Trophoblast cell (in vitro differentiated cells and primary cell): ENCODE measurements at regions not wholly inside any gene's neighbourhood (a gene's known extent, or its start where the extent isn't known, plus 50 kb on each side); places are given as distances from the start of the nearest gene placed in this dataset.

Source experiments
- DNase-seq, 2 donors: peaks; one replicate each; pipeline ENCODE4 v3.0.0-alpha.2; 2016
- H2AFZ ChIP-seq: 2 replicates; pipeline ENCODE4 v1.6.1; 2013; ENCODE audit warnings: low read length, moderate library complexity, mild to moderate bottlenecking; ENCODE audit not compliant: insufficient read depth, poor library complexity
- H2AK5ac ChIP-seq: 2 replicates; pipeline ENCODE4 v1.6.1; 2013; ENCODE audit warnings: mild to moderate bottlenecking, low read length
- H2BK120ac ChIP-seq: 2 replicates; pipeline ENCODE4 v1.6.1; 2013; ENCODE audit warnings: low read length, mild to moderate bottlenecking, moderate library complexity; ENCODE audit not compliant: insufficient read depth, poor library complexity
- H2BK12ac ChIP-seq: 2 replicates; pipeline ENCODE4 v1.6.1; 2013; ENCODE audit warnings: mild to moderate bottlenecking, low read length, moderate library complexity
- H2BK5ac ChIP-seq: 2 replicates; pipeline ENCODE4 v1.6.1; 2013; ENCODE audit warnings: low read length, low read depth, moderate library complexity, mild to moderate bottlenecking; ENCODE audit not compliant: poor library complexity
- H3K14ac ChIP-seq: 2 replicates; pipeline ENCODE4 v1.6.1; 2013; ENCODE audit warnings: mild to moderate bottlenecking, low read length
- H3K18ac ChIP-seq: 2 replicates; pipeline ENCODE4 v1.6.1; 2013; ENCODE audit warnings: mild to moderate bottlenecking, low read length
- H3K23ac ChIP-seq: 2 replicates; pipeline ENCODE4 v1.6.1; 2013; ENCODE audit warnings: low read length
- H3K27ac ChIP-seq: 2 replicates; pipeline ENCODE4 v1.5.1; 2013; ENCODE audit warnings: low read depth, mild to moderate bottlenecking, inconsistent platforms, low read length, moderate library complexity
- H3K27me3 ChIP-seq: 2 replicates; pipeline ENCODE4 v1.6.1; 2013; ENCODE audit warnings: inconsistent platforms, mild to moderate bottlenecking, low read length, moderate library complexity; ENCODE audit not compliant: insufficient read depth
- H3K36me3 ChIP-seq, 2 experiments: 1 replicate in 1 of 2; 2 replicates in 1 of 2; pipeline ENCODE4 v1.6.1; 2013; ENCODE audit warnings: low read length in 2 of 2, mild to moderate bottlenecking in 2 of 2, moderate library complexity in 1 of 2; ENCODE audit not compliant: insufficient read depth in 2 of 2, control insufficient read depth in 1 of 2
- H3K4ac ChIP-seq: 2 replicates; pipeline ENCODE4 v1.6.1; 2013; ENCODE audit warnings: low read depth, mild to moderate bottlenecking, low read length, moderate library complexity
- H3K4me1 ChIP-seq, 2 experiments: 1 replicate in 1 of 2; 2 replicates in 1 of 2; pipeline ENCODE4 v1.6.1; 2013; ENCODE audit warnings: low read length in 2 of 2, mild to moderate bottlenecking in 2 of 2, moderate library complexity in 1 of 2; ENCODE audit not compliant: insufficient read depth in 2 of 2, control insufficient read depth in 1 of 2
- H3K4me2 ChIP-seq: 2 replicates; pipeline ENCODE4 v1.6.1; 2013; ENCODE audit warnings: inconsistent platforms, mild to moderate bottlenecking, low read length, moderate library complexity
- H3K4me3 ChIP-seq: 2 replicates; pipeline ENCODE4 v1.5.1; 2013; ENCODE audit warnings: mild to moderate bottlenecking, low read depth, low read length, inconsistent platforms
- H3K79me1 ChIP-seq: one replicate; pipeline ENCODE4 v1.6.1; 2013; ENCODE audit warnings: low read length
- H3K79me2 ChIP-seq: 2 replicates; pipeline ENCODE4 v1.6.1; 2013; ENCODE audit warnings: low read length, mild to moderate bottlenecking; ENCODE audit not compliant: control insufficient read depth, insufficient read depth, poor library complexity
- H3K9ac ChIP-seq: 2 replicates; pipeline ENCODE4 v1.6.1; 2013; ENCODE audit warnings: mild to moderate bottlenecking, low read length
- H3K9me3 ChIP-seq: 2 replicates; pipeline ENCODE4 v1.6.1; 2013; ENCODE audit warnings: low read depth, mild to moderate bottlenecking, control low read depth, inconsistent platforms, low read length; ENCODE audit not compliant: insufficient read depth
- H4K12ac ChIP-seq: 2 replicates; pipeline ENCODE4 v1.6.1; 2013; ENCODE audit warnings: low read depth, mild to moderate bottlenecking, low read length, moderate library complexity
- H4K8ac ChIP-seq: 2 replicates; pipeline ENCODE4 v1.6.1; 2013; ENCODE audit warnings: low read depth, mild to moderate bottlenecking, low read length, moderate library complexity
- H4K91ac ChIP-seq: one replicate; pipeline ENCODE4 v1.6.1; 2013; ENCODE audit warnings: low read depth, mild to moderate bottlenecking, low read length, moderate library complexity
- WGBS: extraction: QIAGEN DNeasy Blood & Tissue Kit; methylation state at CpG from one replicate; pipeline ENCODE4 v1.1.7; 2013; ENCODE audit warnings: missing lambda C conversion rate; ENCODE audit not compliant: insufficient read length, insufficient coverage; ENCODE audit errors: extremely low coverage; 5-methylcytosine and 5-hydroxymethylcytosine counted together

GRCh38 chr2:33873076-33873605 lies 274.0 kb upstream of the FAM98A start:
- no peak overlapping the region for H2AK5ac ChIP-seq
- no peak overlapping the region for H3K4ac ChIP-seq
- H3K18ac ChIP-seq, result no peak overlapping the region
- H3K79me2 ChIP-seq, result no peaks in the 10 kb centered on the region
- no peak overlapping the region for H2BK5ac ChIP-seq
- H3K27ac ChIP-seq, result no peak overlapping the region
- no peaks in the 10 kb centered on the region for H3K27me3 ChIP-seq
- H4K8ac ChIP-seq, result no peak overlapping the region
- H2BK12ac ChIP-seq, result no peak overlapping the region
- no peak overlapping the region for H3K4me2 ChIP-seq
- H3K4me3 ChIP-seq, result no peak overlapping the region
- H3K36me3 ChIP-seq, result no peaks in the 10 kb centered on the region
- no peak overlapping the region for H3K9ac ChIP-seq
- no peak overlapping the region for H3K14ac ChIP-seq
- H2BK120ac ChIP-seq, result no peak overlapping the region
- H2AFZ ChIP-seq, result no peak overlapping the region
- no peaks in the 10 kb centered on the region for H3K4me1 ChIP-seq
- H4K12ac ChIP-seq, result no peak overlapping the region
- peaks cover 2% of the 10 kb centered on the region for H3K9me3 ChIP-seq
- no CpG with 5 or more reads among the region's 1 CpG for WGBS
- DNase-seq, result no peak
- H3K79me1 ChIP-seq, result no peaks in the 10 kb centered on the region
- no peak overlapping the region for H4K91ac ChIP-seq
- H3K23ac ChIP-seq, result no peak overlapping the region

- Histone ChIP-seq H2BK12ac (no peak overlapping the region), H2AK5ac (no peak overlapping the region), H3K9me3 (no peaks in the 10 kb centered on the region), H3K36me3 (no peaks in the 10 kb centered on the region), H4K91ac (no peak overlapping the region), H3K27ac (no peak overlapping the region), H3K23ac (no peak overlapping the region), H2BK120ac (no peak overlapping the region), H2BK5ac (no peak overlapping the region), H3K4me1 (no peaks in the 10 kb centered on the region), H2AFZ (no peak overlapping the region), H3K9ac (no peak overlapping the region), H3K79me2 (no peaks in the 10 kb centered on the region), H3K4ac (no peak overlapping the region), H3K18ac (no peak overlapping the region), H3K4me2 (no peak overlapping the region), H4K8ac (no peak overlapping the region), H3K27me3 (no peaks in the 10 kb centered on the region), H3K4me3 (no peak overlapping the region), H3K79me1 (no peaks in the 10 kb centered on the region), H4K12ac (no peak overlapping the region), H3K14ac (no peak overlapping the region)
- DNase-seq, result no peak
- no CpG with 5 or more reads among the region's 11 CpGs for WGBS
Observed at GRCh38 chr2:33859811-33860461, 260.8 kb upstream of the FAM98A start.

- no peaks in the 10 kb centered on the region for H3K79me2 ChIP-seq
- no peaks in the 10 kb centered on the region for H3K36me3 ChIP-seq
- no peak overlapping the region for H2BK5ac ChIP-seq
- no peak overlapping the region for H3K4me2 ChIP-seq
- H3K14ac ChIP-seq, result no peak overlapping the region
- no peaks in the 10 kb centered on the region for H3K9me3 ChIP-seq
- no peak overlapping the region for H3K4me3 ChIP-seq
- H3K4me1 ChIP-seq, result no peaks in the 10 kb centered on the region
- no peak overlapping the region for H3K23ac ChIP-seq
- H2BK12ac ChIP-seq, result no peak overlapping the region
- no peak overlapping the region for H2AFZ ChIP-seq
- H4K8ac ChIP-seq, result no peak overlapping the region
- WGBS, result no CpG with 5 or more reads among the region's 6 CpGs
- H4K12ac ChIP-seq, result no peak overlapping the region
- no peaks in the 10 kb centered on the region for H3K79me1 ChIP-seq
- no peaks in the 10 kb centered on the region for H3K27me3 ChIP-seq
- H4K91ac ChIP-seq, result no peak overlapping the region
- H3K18ac ChIP-seq, result no peak overlapping the region
- no peak for DNase-seq
- no peak overlapping the region for H3K4ac ChIP-seq
- H2AK5ac ChIP-seq, result no peak overlapping the region
- no peak overlapping the region for H2BK120ac ChIP-seq
- H3K9ac ChIP-seq, result no peak overlapping the region
- no peak overlapping the region for H3K27ac ChIP-seq
Observed at GRCh38 chr2:33859176-33859575, 260.1 kb upstream of the FAM98A start.

GRCh38 chr2:33848486-33848885 lies 249.4 kb upstream of the FAM98A start:
- no peak overlapping the region for H3K9ac ChIP-seq
- no peaks in the 10 kb centered on the region for H3K79me1 ChIP-seq
- H2AFZ ChIP-seq, result no peak overlapping the region
- peak; percentile 7 to 62 for DNase-seq
- H2BK5ac ChIP-seq, result no peak overlapping the region
- H4K12ac ChIP-seq, result no peak overlapping the region
- no peaks in the 10 kb centered on the region for H3K27me3 ChIP-seq
- no peak overlapping the region for H3K27ac ChIP-seq
- H3K79me2 ChIP-seq, result no peaks in the 10 kb centered on the region
- H3K4me3 ChIP-seq, result no peak overlapping the region
- no peak overlapping the region for H3K14ac ChIP-seq
- H3K9me3 ChIP-seq, result peaks cover 5% of the 10 kb centered on the region
- H3K23ac ChIP-seq, result no peak overlapping the region
- H4K8ac ChIP-seq, result no peak overlapping the region
- H3K4me2 ChIP-seq, result no peak overlapping the region
- no peak overlapping the region for H4K91ac ChIP-seq
- no peaks in the 10 kb centered on the region for H3K36me3 ChIP-seq
- no peaks in the 10 kb centered on the region for H3K4me1 ChIP-seq
- no CpG with 5 or more reads among the region's 2 CpGs for WGBS
- H2BK12ac ChIP-seq, result no peak overlapping the region
- no peak overlapping the region for H3K4ac ChIP-seq
- no peak overlapping the region for H2AK5ac ChIP-seq
- H3K18ac ChIP-seq, result no peak overlapping the region
- H2BK120ac ChIP-seq, result no peak overlapping the region
